ENCODE measurements at regions not wholly inside any gene's neighbourhood (a gene's known extent, or its start where the extent isn't known, plus 50 kb on each side); places are given as distances from the start of the nearest gene placed in this dataset.

GRCh38 chr2:18927525-18928232, 338.3 kb upstream of the NT5C1B start:
- DNase-seq (ENCODE audit: low read depth): no peak

GRCh38 chr2:18926631-18927524, 337.5 kb upstream of the NT5C1B start:
- DNase-seq (ENCODE audit: low read depth): no peak

GRCh38 chr2:18925296-18925695, 335.9 kb upstream of the NT5C1B start:
- no peak for DNase-seq (ENCODE audit: low read depth)

DNA sequence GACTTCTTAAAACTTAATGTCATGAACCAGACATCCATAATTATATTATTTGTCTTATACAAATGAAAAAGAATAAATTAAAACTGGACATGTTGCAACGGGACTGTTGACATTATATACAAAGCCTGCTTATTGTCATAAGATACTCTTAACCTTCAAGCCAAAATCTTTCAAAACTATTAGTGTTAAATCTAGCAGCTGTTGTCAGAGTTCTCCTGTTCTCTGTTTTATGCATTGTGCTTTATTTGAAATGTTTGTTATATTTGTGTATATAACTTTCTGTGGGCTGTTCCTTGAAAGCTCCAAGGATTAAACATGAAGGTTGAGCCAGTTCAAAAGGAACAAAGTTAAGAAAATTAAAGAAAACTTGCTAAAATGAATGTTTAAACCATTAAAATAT, 335.5 kb upstream of the NT5C1B start:
- no peak for DNase-seq (ENCODE audit: low read depth)

- DNase-seq (ENCODE audit: low read depth): no peak
Measured at GRCh38 chr2:18924386-18924785, 335.0 kb upstream of the NT5C1B start.

DNA sequence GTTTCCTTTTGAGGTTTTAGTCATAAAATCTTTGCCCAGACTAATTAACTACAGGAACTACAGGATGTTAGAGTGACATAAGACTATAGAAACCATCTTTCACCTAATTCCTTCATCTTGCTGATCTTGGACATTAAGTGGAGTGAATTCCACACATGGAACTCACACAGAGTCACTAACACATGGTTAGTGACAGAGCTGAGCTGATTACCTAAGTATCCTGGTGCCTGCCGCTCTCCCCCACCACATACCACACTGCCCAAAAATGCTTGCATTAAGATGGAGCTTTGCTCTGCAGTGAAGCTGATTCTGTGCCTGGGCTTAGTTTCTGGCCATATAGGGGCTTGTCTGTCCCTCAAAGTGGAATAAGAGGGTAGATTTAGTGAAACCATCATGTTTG, 332.9 kb upstream of the NT5C1B start:
- no peak for DNase-seq (ENCODE audit: low read depth)

GRCh38 chr2:18918280-18918679, 328.9 kb upstream of the NT5C1B start:
- no peak for DNase-seq (ENCODE audit: low read depth)

DNA sequence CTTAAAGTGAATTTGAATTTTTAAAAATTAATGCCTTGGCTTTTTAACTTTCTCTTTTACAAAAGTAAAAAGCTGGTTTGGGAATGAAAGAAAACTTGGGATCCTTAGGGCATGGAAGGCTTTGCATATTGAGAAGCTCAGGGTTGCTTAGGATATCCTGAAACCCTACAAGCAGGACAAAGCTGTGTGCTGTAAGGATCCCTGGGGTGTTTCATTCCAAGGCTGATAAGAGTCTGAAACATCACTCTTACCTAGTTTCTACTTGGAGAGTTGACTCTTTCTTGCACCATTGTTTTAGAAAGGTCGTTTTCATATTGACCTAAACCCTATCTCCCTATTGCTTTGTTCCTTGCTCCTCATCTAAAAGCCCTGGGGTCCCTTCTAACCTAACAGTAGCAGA, 325.9 kb upstream of the NT5C1B start:
- DNase-seq (ENCODE audit: low read depth): no peak

DNA sequence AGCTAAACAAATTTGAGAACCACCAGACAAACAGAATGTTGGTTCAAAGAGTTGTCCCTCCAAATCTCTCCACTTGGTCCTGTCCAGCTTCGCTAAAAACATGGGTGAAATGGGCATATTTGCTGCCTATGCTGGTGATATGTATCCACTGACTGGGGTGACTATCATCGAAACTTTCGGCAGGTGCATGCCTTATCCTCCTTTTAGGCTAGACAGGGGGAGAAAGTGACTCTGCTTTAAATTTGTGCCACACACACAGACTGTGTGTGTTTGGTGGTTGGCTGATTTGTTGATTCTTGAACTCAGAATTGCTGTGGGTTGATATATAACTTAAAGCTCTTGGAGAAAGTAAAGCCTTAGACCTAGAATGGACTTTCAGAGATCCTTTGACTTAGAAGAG, 324.1 kb upstream of the NT5C1B start:
- DNase-seq (ENCODE audit: low read depth): no peak

- no peak for DNase-seq (ENCODE audit: low read depth)
Measured at GRCh38 chr2:18912225-18912888, 323.0 kb upstream of the NT5C1B start.

GRCh38 chr2:18911416-18911815, 322.0 kb upstream of the NT5C1B start:
- no peak for DNase-seq (ENCODE audit: low read depth)

GRCh38 chr2:18910843-18911242, 321.5 kb upstream of the NT5C1B start:
- DNase-seq (ENCODE audit: low read depth): no peak

GRCh38 chr2:18907937-18908336, 318.6 kb upstream of the NT5C1B start:
- no peak for DNase-seq (ENCODE audit: low read depth)

- DNase-seq (ENCODE audit: low read depth): no peak
Measured at GRCh38 chr2:18907508-18907907, 318.1 kb upstream of the NT5C1B start.

GRCh38 chr2:18903750-18904149, 314.4 kb upstream of the NT5C1B start:
- no peak for DNase-seq (ENCODE audit: low read depth)

GRCh38 chr2:18901242-18901641, 311.9 kb upstream of the NT5C1B start:
- DNase-seq (ENCODE audit: low read depth): no peak

GRCh38 chr2:18900691-18901141, 311.3 kb upstream of the NT5C1B start:
- no peak for DNase-seq (ENCODE audit: low read depth)

- no peak for DNase-seq (ENCODE audit: low read depth)
Measured at GRCh38 chr2:18899725-18900124, 310.4 kb upstream of the NT5C1B start.

- DNase-seq (ENCODE audit: low read depth): no peak
Measured at GRCh38 chr2:18898271-18898670, 308.9 kb upstream of the NT5C1B start.

GRCh38 chr2:18896125-18896764, 306.9 kb upstream of the NT5C1B start:
- DNase-seq (ENCODE audit: low read depth): no peak

- no peak for DNase-seq (ENCODE audit: low read depth)
Measured at GRCh38 chr2:18891600-18892345, 302.4 kb upstream of the NT5C1B start.

Measured in stimulated activated CD8-positive, alpha-beta memory T cell treated with anti-CD3 and anti-CD28 coated beads, Interleukin-7, amount 100 ng/mL, for 24 hours (primary cell).